Astrocyte (in vitro differentiated cells and primary cell): ENCODE measurements at regions not wholly inside any gene's neighbourhood (a gene's known extent, or its start where the extent isn't known, plus 50 kb on each side); places are given as distances from the start of the nearest gene placed in this dataset.

Source experiments
- DNase-seq: peaks from one replicate; pipeline ENCODE4 v3.0.0-alpha.2; 2010; ENCODE audit warnings: low read depth
- FAIRE-seq: peaks from 2 replicates; lab custom pipeline; 2011; peaks lifted over from hg19 to GRCh38; lab: Jason Lieb, UNC
- H2AFZ ChIP-seq: 2 replicates; pipeline ENCODE4 v1.6.0; 2012; ENCODE audit warnings: low read depth, low read length, inconsistent platforms
- H3K27ac ChIP-seq: 2 replicates; pipeline ENCODE4 v1.5.1; 2011; ENCODE audit warnings: low read depth, low read length, inconsistent platforms
- H3K27me3 ChIP-seq: 2 replicates; pipeline ENCODE4 v1.6.0; 2011; ENCODE audit warnings: low read length, inconsistent platforms; ENCODE audit not compliant: insufficient read depth
- H3K36me3 ChIP-seq: 2 replicates; pipeline ENCODE4 v1.5.1; 2011; ENCODE audit warnings: low read length, inconsistent platforms; ENCODE audit not compliant: insufficient read depth
- H3K4me1 ChIP-seq: 2 replicates; pipeline ENCODE4 v1.5.1; 2011; ENCODE audit warnings: low read length, inconsistent platforms; ENCODE audit not compliant: insufficient read depth
- H3K4me2 ChIP-seq: 2 replicates; pipeline ENCODE4 v1.6.0; 2012; ENCODE audit warnings: low read length, inconsistent platforms
- H3K4me3 ChIP-seq: 2 replicates; pipeline ENCODE4 v1.5.1; 2011; ENCODE audit warnings: low read depth, mild to moderate bottlenecking, low read length, inconsistent platforms; ENCODE audit not compliant: insufficient read depth
- H3K79me2 ChIP-seq: 2 replicates; pipeline ENCODE4 v1.6.0; 2012; ENCODE audit warnings: mild to moderate bottlenecking, low read length, inconsistent platforms; ENCODE audit not compliant: insufficient read depth
- H3K9ac ChIP-seq: 2 replicates; pipeline ENCODE4 v1.6.0; 2012; ENCODE audit warnings: mild to moderate bottlenecking, low read length, inconsistent platforms
- H3K9me3 ChIP-seq: 2 replicates; pipeline ENCODE4 v1.5.1; 2012; ENCODE audit warnings: low read depth, mild to moderate bottlenecking, low read length, inconsistent platforms; ENCODE audit not compliant: insufficient read depth
- H4K20me1 ChIP-seq: 2 replicates; pipeline ENCODE4 v1.6.0; 2012; ENCODE audit warnings: low read length, inconsistent platforms; ENCODE audit not compliant: insufficient read depth
- H3K27ac Mint-ChIP-seq: one replicate; pipeline ENCODE4 v1.8.0; 2021; ENCODE audit warnings: mild to moderate bottlenecking, mixed read lengths; ENCODE audit not compliant: unreplicated experiment
- H3K27me3 Mint-ChIP-seq: one replicate; pipeline ENCODE4 v1.8.0; 2021; ENCODE audit warnings: low read depth, mixed read lengths; ENCODE audit not compliant: unreplicated experiment
- H3K36me3 Mint-ChIP-seq: one replicate; pipeline ENCODE4 v1.8.0; 2021; ENCODE audit warnings: low read depth, mixed read lengths; ENCODE audit not compliant: unreplicated experiment
- H3K4me1 Mint-ChIP-seq: one replicate; pipeline ENCODE4 v1.8.0; 2021; ENCODE audit warnings: low read depth, mixed read lengths; ENCODE audit not compliant: unreplicated experiment
- H3K4me3 Mint-ChIP-seq: one replicate; pipeline ENCODE4 v1.8.0; 2021; ENCODE audit warnings: mild to moderate bottlenecking, moderate library complexity, mixed read lengths; ENCODE audit not compliant: unreplicated experiment
- H3K9me3 Mint-ChIP-seq: one replicate; pipeline ENCODE4 v1.8.0; 2021; ENCODE audit warnings: mild to moderate bottlenecking, mixed read lengths; ENCODE audit not compliant: unreplicated experiment
- EZH2 ChIP-seq: IDR thresholded peaks from 2 replicates; pipeline ENCODE4 v1.6.1; 2012; ENCODE audit warnings: mild to moderate bottlenecking, low read length, inconsistent platforms; ENCODE audit not compliant: insufficient read depth
- TF ChIP-seq, protein P1 (sequence below): IDR thresholded peaks from 2 replicates; pipeline ENCODE4 v1.5.1; 2011; ENCODE audit warnings: low read depth, mild to moderate bottlenecking, inconsistent platforms, low read length, moderate library complexity; ENCODE audit not compliant: insufficient read depth

DNA sequence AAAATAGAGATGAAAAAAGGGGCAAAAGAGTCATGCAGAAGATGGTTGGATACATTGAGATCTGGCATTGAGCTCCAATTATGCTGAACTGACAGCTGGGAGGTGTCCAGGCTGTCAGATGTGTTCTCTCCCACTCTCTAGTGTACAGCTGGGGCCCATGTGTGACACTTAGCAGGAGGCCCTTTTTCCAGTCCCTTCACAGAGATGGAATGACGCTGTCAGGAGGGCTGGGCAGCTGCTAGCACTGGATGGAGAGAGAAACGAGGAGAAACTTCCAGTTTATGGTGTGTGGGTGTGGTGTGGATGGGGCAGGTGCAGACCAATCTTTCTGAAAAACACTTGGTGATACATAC is 437.7 kb upstream of the HS6ST1 start:
- Mint-ChIP-seq H3K27me3 (peaks cover 5% of the 10 kb centered on the region), H3K4me1 (peaks cover 24% of the 10 kb centered on the region), H3K4me3 (no peak overlapping the region), H3K27ac (no peak overlapping the region), H3K36me3 (no peaks in the 10 kb centered on the region), H3K9me3 (peaks cover 2% of the 10 kb centered on the region)
- H3K4me3 ChIP-seq, result no peak overlapping the region
- FAIRE-seq, result no peak
- H2AFZ ChIP-seq, result no peak overlapping the region
- no peak overlapping the region for H3K27ac ChIP-seq
- H3K36me3 ChIP-seq, result no peaks in the 10 kb centered on the region
- H3K4me2 ChIP-seq, result no peak overlapping the region
- no peak overlapping the region for H3K9ac ChIP-seq
- TF ChIP-seq, protein P1, sequence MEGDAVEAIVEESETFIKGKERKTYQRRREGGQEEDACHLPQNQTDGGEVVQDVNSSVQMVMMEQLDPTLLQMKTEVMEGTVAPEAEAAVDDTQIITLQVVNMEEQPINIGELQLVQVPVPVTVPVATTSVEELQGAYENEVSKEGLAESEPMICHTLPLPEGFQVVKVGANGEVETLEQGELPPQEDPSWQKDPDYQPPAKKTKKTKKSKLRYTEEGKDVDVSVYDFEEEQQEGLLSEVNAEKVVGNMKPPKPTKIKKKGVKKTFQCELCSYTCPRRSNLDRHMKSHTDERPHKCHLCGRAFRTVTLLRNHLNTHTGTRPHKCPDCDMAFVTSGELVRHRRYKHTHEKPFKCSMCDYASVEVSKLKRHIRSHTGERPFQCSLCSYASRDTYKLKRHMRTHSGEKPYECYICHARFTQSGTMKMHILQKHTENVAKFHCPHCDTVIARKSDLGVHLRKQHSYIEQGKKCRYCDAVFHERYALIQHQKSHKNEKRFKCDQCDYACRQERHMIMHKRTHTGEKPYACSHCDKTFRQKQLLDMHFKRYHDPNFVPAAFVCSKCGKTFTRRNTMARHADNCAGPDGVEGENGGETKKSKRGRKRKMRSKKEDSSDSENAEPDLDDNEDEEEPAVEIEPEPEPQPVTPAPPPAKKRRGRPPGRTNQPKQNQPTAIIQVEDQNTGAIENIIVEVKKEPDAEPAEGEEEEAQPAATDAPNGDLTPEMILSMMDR, result no peak
- TF ChIP-seq EZH2, result no peak
- no peak for DNase-seq
- H3K27me3 ChIP-seq, result no peaks in the 10 kb centered on the region
- H3K79me2 ChIP-seq, result no peaks in the 10 kb centered on the region
- H4K20me1 ChIP-seq, result no peaks in the 10 kb centered on the region
- no peaks in the 10 kb centered on the region for H3K9me3 ChIP-seq
- H3K4me1 ChIP-seq, result no peaks in the 10 kb centered on the region

DNA sequence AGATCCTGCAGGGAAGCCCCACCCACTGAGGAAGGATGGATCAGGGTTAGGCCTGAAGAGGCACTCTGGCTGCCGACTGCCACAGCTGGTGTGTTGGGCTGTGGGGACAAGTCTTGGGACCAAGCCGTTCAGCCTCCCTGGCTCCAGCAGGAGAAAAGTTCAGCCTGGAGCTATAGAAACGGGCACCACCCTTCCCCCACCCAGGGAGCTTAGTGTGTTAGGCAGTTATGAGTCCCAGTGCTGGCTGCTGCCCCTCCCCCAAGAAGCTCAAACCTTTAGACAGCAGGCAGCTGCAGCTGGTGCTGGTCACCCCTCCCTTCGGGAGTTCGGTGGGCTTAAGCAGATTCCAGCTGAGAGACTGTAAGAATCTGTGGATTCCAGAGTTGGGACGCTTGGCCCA is 447.1 kb upstream of the HS6ST1 start:
- H3K4me1 Mint-ChIP-seq, result no peaks in the 10 kb centered on the region
- H3K9me3 Mint-ChIP-seq, result peaks cover 7% of the 10 kb centered on the region
- TF ChIP-seq, protein P1, result no peak
- TF ChIP-seq EZH2, result no peak
- H3K4me1 ChIP-seq, result no peaks in the 10 kb centered on the region
- no peak overlapping the region for H3K27ac ChIP-seq
- H3K4me3 Mint-ChIP-seq, result no peak overlapping the region
- DNase-seq (no peak), FAIRE-seq (no peak)
- no peak overlapping the region for H3K9ac ChIP-seq
- no peaks in the 10 kb centered on the region for H3K9me3 ChIP-seq
- H3K36me3 Mint-ChIP-seq, result peaks cover 2% of the 10 kb centered on the region
- H3K27ac Mint-ChIP-seq, result no peak overlapping the region
- no peaks in the 10 kb centered on the region for H3K36me3 ChIP-seq
- no peak overlapping the region for H2AFZ ChIP-seq
- no peaks in the 10 kb centered on the region for H4K20me1 ChIP-seq
- no peak overlapping the region for H3K4me2 ChIP-seq
- peaks cover 18% of the 10 kb centered on the region for H3K27me3 Mint-ChIP-seq
- H3K27me3 ChIP-seq, result no peaks in the 10 kb centered on the region
- no peak overlapping the region for H3K4me3 ChIP-seq
- H3K79me2 ChIP-seq, result no peaks in the 10 kb centered on the region

DNA sequence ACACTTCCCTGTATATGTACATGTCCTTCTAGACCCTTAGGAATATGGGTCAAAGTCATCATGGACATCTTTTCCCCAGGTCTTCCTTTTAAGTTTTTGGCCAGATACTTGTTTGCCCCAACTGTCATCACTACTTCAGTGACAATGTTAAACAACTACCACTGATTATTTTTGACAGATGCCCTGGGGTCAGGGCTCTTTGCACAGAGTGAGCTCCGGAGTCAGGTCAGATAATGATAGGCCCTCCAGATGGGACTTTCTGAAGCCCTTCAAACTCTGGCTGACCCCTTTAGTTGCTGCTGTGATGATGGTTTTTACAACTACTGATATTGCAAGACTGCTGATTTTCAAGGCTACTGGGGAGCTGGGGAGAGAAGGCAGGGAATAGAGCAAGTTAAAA is 449.4 kb upstream of the HS6ST1 start:
- Histone ChIP-seq H2AFZ (no peak overlapping the region), H3K4me2 (no peak overlapping the region), H3K79me2 (no peaks in the 10 kb centered on the region), H3K4me3 (no peak overlapping the region), H3K9me3 (no peaks in the 10 kb centered on the region), H3K9ac (no peak overlapping the region), H3K27me3 (no peaks in the 10 kb centered on the region), H3K4me1 (no peaks in the 10 kb centered on the region), H3K36me3 (no peaks in the 10 kb centered on the region), H3K27ac (no peak overlapping the region), H4K20me1 (no peaks in the 10 kb centered on the region)
- FAIRE-seq (no peak), DNase-seq (no peak)
- H3K9me3 Mint-ChIP-seq, result peaks cover 7% of the 10 kb centered on the region
- TF ChIP-seq, protein P1, result no peak
- no peak for TF ChIP-seq EZH2
- no peak overlapping the region for H3K4me3 Mint-ChIP-seq
- no peak overlapping the region for H3K27ac Mint-ChIP-seq
- peaks cover 30% of the 10 kb centered on the region for H3K27me3 Mint-ChIP-seq
- peaks cover 2% of the 10 kb centered on the region for H3K36me3 Mint-ChIP-seq
- H3K4me1 Mint-ChIP-seq, result no peaks in the 10 kb centered on the region
